Stomach (tissue), 4 donors: ENCODE measurements at regions not wholly inside any gene's neighbourhood (a gene's known extent, or its start where the extent isn't known, plus 50 kb on each side); places are given as distances from the start of the nearest gene placed in this dataset.

Source experiments
- CTCF ChIP-seq, 7 experiments: fragments of 450-650 bp in 4 of 7; fragments of 200-600 bp in 3 of 7; sonication (generic) in 3 of 7; IDR thresholded peaks; one replicate each; pipeline ENCODE4 v1.5.1; 2016 to 2019; ENCODE audit warnings: antibody characterized with exemption in 7 of 7, control low read depth in 2 of 7, mild to moderate bottlenecking in 1 of 7
- EP300 ChIP-seq: sonication (generic); formaldehyde crosslinking; IDR thresholded peaks from one replicate; pipeline ENCODE4 v1.6.1; 2017; ENCODE audit warnings: antibody characterized with exemption
- POLR2A ChIP-seq, 4 donors: fragments of 450-650 bp; IDR thresholded peaks; one replicate each; pipeline ENCODE4 v1.6.1; 2016; ENCODE audit warnings: antibody characterized with exemption in 4 of 4, control low read depth in 2 of 4, mild to moderate bottlenecking in 1 of 4, moderate library complexity in 1 of 4

- TF ChIP-seq CTCF (IDR thresholded peaks at IDR 0.05) (no peak), EP300 (no peak), POLR2A (IDR thresholded peaks at IDR 0.05) (no peak)
These were observed 597.3 kb upstream of the DDX18 start for GRCh38 chr2:117217145-117217544.
